Right lobe of liver (tissue), 6 donors: ENCODE measurements at regions not wholly inside any gene's neighbourhood (a gene's known extent, or its start where the extent isn't known, plus 50 kb on each side); places are given as distances from the start of the nearest gene placed in this dataset.

Experiments used
- ATAC-seq, 4 donors: fragments of 200-7000 bp; cut with Tn5 transposase; one replicate each; pipeline ENCODE4 v1.9.1; 2020; ENCODE audit warnings: mild to moderate bottlenecking in 4 of 4, moderate library complexity in 4 of 4
- DNase-seq, 3 donors: peaks; one replicate each; pipeline ENCODE4 v3.0.0-alpha.2; 2020
- H3K27ac ChIP-seq, 3 donors: fragments of 200-600 bp; one replicate each; pipeline ENCODE4 v1.8.0; 2022
- H3K27me3 ChIP-seq, 2 donors: fragments of 200-600 bp; one replicate each; pipeline ENCODE4 v1.8.0; 2022
- H3K36me3 ChIP-seq, 4 donors: fragments of 200-600 bp; sonication (generic) in 1 of 4; one replicate each; pipeline versions ENCODE4 v1.5.1 to v1.8.0; 2017 to 2022; ENCODE audit warnings: control low read depth in 1 of 4
- H3K4me1 ChIP-seq, 4 donors: fragments of 200-600 bp; sonication (generic) in 1 of 4; one replicate each; pipeline versions ENCODE4 v1.5.1 to v1.8.0; 2017 to 2022; ENCODE audit warnings: control low read depth in 1 of 4
- H3K4me3 ChIP-seq, 3 donors: fragments of 200-600 bp; one replicate each; pipeline ENCODE4 v1.8.0; 2022
- H3K9me3 ChIP-seq, 4 donors: fragments of 200-600 bp; sonication (generic) in 1 of 4; one replicate each; pipeline versions ENCODE4 v1.5.1 to v1.8.0; 2017 to 2022; ENCODE audit warnings: control low read depth in 1 of 4
- POLR2A ChIP-seq: fragments of 450-650 bp; IDR thresholded peaks from one replicate; pipeline ENCODE4 v1.6.1; 2017; ENCODE audit warnings: antibody characterized with exemption, mild to moderate bottlenecking
- WGBS: methylation state at CpG from one replicate; pipeline ENCODE4 v1.1.6; 2018; ENCODE audit warnings: low coverage, low lambda C conversion rate; ENCODE audit not compliant: insufficient coverage; ENCODE audit errors: missing lambda C conversion rate; 5-methylcytosine and 5-hydroxymethylcytosine counted together
- intact Hi-C, 2 donors: fragments of 100-400 bp; cut with DNase I; formaldehyde crosslinking; loops; one replicate each; pipeline versions ENCODE4 v1.11.2 to v1.14.1; 2022
- TF ChIP-seq, protein P1 (sequence below), 4 donors: fragments of 200-600 bp in 3 of 4; fragments of 450-650 bp in 1 of 4; IDR thresholded peaks; one replicate each; pipeline versions ENCODE4 v1.5.1 to v1.8.0; 2016 to 2022; ENCODE audit warnings: antibody characterized with exemption in 4 of 4, mild to moderate bottlenecking in 2 of 4
- donor health status: DM: no; HTN: yes; CAD: no.
- donor health status: DM: no; HTN: no; CAD: no.
- donor health status: DM: no; HTN: no; CAD: no.
- donor health status: DM: no; HTN: yes; CAD: no.
- donor health status: DM: no; HTN: yes; CAD: no.

DNA sequence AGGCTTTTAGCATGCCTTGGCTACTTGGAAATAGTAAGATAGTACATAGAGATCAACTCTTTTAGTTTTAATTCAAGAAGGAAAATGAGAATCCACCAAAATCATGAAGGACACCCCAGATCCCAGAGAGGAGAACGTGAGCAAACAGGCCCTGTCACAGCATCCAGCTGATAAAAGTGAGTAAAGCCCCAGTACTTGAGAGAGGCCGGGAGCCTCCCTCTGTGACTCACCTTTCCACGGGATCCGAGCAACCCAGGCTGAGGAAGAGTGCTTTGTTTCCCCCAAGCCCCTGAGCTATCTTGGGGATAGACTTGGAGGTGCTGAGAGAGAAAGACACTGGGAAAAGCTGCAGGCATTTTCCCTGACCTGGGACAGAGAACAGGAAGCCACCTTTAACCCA is 238.6 kb downstream of the DUSP10 start:
- Histone ChIP-seq H3K4me1 (no peaks in the 10 kb centered on the region), H3K36me3 (no peaks in the 10 kb centered on the region), H3K9me3 (no peaks in the 10 kb centered on the region), H3K4me3 (no peak overlapping the region), H3K27me3 (no peaks in the 10 kb centered on the region), H3K27ac (no peak overlapping the region)
- 33% methylated on average over 1 of the region's 4 CpGs for WGBS
- no peak for DNase-seq
- ATAC-seq: no peak
- intact Hi-C loops: no loop called here
- TF ChIP-seq POLR2A: no peak
- TF ChIP-seq, protein P1, sequence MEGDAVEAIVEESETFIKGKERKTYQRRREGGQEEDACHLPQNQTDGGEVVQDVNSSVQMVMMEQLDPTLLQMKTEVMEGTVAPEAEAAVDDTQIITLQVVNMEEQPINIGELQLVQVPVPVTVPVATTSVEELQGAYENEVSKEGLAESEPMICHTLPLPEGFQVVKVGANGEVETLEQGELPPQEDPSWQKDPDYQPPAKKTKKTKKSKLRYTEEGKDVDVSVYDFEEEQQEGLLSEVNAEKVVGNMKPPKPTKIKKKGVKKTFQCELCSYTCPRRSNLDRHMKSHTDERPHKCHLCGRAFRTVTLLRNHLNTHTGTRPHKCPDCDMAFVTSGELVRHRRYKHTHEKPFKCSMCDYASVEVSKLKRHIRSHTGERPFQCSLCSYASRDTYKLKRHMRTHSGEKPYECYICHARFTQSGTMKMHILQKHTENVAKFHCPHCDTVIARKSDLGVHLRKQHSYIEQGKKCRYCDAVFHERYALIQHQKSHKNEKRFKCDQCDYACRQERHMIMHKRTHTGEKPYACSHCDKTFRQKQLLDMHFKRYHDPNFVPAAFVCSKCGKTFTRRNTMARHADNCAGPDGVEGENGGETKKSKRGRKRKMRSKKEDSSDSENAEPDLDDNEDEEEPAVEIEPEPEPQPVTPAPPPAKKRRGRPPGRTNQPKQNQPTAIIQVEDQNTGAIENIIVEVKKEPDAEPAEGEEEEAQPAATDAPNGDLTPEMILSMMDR (IDR thresholded peaks at IDR 0.05): no peak

DNA sequence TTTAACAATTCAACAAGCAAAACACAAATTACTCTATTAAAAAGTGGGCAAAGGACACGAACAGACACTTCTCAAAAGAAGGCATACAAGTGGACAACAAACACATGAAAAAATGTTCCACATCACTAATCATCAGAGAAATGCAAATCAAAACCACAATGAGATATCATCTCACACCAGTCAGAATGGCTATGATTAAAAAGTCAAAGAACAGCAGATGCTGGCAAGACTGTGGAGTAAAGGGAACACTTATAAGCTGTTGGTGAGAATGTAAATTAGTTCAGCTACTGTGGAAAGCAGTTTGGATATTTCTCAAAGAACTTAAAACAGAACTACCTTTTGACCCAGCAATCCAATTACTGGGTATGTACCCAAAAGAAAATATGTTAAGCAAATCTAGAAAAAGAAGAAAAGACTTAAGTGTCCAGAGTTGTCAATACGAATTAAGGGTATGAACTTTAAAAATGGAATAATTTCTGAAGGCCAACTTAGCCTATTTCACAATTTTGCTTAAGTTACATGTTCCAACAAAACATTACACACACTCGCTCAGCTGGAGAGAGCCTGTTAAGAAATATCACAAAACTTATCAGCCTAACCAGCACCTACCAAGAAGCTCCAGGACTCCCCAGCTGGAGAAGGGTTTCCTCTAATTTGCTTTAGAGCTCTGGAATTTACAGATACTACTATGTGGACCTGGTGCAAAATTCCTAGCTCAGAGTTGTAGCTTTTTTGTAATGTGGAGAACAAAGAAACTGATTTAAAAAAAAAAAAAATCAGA is 232.1 kb downstream of the DUSP10 start:
- Histone ChIP-seq H3K9me3 (no peaks in the 10 kb centered on the region), H3K27me3 (no peaks in the 10 kb centered on the region), H3K27ac (no peak overlapping the region), H3K4me3 (no peak overlapping the region), H3K4me1 (no peaks in the 10 kb centered on the region), H3K36me3 (no peaks in the 10 kb centered on the region)
- TF ChIP-seq, protein P1 (IDR thresholded peaks at IDR 0.05): no peak
- no peak for TF ChIP-seq POLR2A
- intact Hi-C loops: no loop called here
- WGBS: 82% methylated on average over 3 of the region's 3 CpGs
- DNase-seq (no peak), ATAC-seq (no peak)

DNA sequence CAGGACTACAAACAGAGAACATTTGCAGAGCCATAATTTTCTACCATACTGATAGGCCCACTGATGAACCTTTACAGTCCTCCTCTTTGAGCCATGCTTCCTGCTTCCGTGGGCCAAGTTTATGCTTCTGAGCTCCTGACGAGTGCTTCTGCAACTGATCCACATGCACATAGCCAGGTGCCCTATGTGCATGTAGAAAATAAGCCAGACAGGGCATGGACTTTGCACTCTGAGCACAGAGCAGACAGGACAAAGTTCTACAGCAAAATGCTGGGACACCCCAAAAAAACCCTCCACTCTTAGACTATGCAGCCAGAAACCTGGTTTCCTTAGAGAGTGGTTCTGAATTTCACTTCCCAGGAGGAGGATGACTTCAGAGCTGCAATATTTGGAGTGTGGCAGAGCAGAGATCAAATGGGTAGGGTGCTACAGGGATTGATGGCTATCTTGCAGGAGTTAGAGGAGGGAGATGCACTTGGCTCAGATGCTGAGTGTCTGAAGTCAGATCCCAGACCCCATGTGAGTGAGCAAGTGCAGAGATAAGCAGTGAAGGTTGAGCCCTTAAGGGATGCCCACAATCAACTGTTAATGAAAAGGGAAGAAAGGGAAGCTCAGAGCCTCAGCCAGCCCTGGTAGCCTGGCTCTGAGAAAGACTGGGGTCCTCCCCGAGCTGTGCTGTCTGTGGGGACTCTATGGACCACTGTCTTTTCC is 230.9 kb downstream of the DUSP10 start:
- DNase-seq (no peak), ATAC-seq (peak; percentile 37 to 51 (median 44))
- Histone ChIP-seq H3K4me3 (no peak overlapping the region), H3K36me3 (no peaks in the 10 kb centered on the region), H3K4me1 (no peaks in the 10 kb centered on the region), H3K9me3 (no peaks in the 10 kb centered on the region), H3K27ac (no peak overlapping the region), H3K27me3 (no peaks in the 10 kb centered on the region)
- TF ChIP-seq POLR2A: no peak
- TF ChIP-seq, protein P1 (IDR thresholded peaks at IDR 0.05): no peak
- intact Hi-C loops: no loop called here
- 38% methylated on average over 3 of the region's 3 CpGs for WGBS

DNA sequence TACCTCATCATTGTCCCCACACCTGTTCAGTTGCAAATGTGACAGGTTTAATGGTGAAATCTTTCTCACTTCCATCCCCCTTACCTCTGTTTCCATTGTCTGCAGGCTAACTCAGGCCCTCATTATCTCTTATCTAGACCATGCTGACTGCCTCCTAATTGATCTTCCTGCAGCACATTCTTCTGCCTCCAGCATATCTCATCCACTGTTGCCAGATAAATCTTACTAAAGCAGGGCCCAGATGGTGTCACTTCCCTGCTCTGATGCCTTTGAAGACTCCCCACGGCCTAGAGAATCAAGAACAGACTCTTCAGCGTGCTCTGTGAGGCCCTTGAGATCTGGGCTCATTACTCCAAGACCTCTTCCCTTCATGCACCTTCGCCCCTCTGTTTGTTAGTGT is 230.1 kb downstream of the DUSP10 start:
- DNase-seq (no peak), ATAC-seq (no peak)
- no peak for TF ChIP-seq POLR2A
- TF ChIP-seq, protein P1 (IDR thresholded peaks at IDR 0.05): no peak
- H3K9me3 ChIP-seq: no peaks in the 10 kb centered on the region
- H3K4me1 ChIP-seq: no peaks in the 10 kb centered on the region
- no peak overlapping the region for H3K4me3 ChIP-seq
- 71% methylated on average over 3 of the region's 3 CpGs for WGBS
- H3K27me3 ChIP-seq: no peaks in the 10 kb centered on the region
- intact Hi-C loops: no loop called here
- H3K36me3 ChIP-seq: no peaks in the 10 kb centered on the region
- no peak overlapping the region for H3K27ac ChIP-seq
